ENCODE measurements at regions not wholly inside any gene's neighbourhood (a gene's known extent, or its start where the extent isn't known, plus 50 kb on each side); places are given as distances from the start of the nearest gene placed in this dataset.

DNA sequence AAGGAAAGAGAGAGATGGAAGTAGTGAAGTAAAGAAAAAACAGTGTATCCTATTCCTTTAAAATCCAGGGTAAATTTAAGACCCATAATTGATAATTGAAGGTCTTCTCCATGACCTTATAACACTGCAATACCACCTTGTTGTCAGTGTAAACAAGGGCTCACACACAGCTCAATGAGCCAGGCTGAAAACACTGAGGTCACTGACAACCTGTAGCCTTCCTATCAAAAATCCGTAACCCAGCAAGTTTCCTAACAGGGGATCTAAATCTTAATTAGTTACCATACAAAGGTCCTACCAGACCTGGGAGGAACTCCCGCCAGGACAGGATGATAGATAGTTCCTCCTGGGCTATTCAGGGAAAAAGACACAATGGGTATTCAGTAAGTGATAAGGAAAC is 1677.1 kb downstream of the OLFM4 start:
- Histone ChIP-seq H3K4me3 (ENCODE audit: extremely low read depth in 1 of 4, insufficient read depth in 2 of 4, low read depth in 3 of 4, low read length in 4 of 4) (no peak overlapping the region), H2BK120ac (replicated peaks; ENCODE audit: low read depth, low read length) (no peak overlapping the region), H3K23me2 (ENCODE audit: low read depth, low read length) (no peaks in the 10 kb centered on the region), H4K20me1 (replicated peaks in 1 of 2; ENCODE audit: control insufficient read depth in 1 of 2, insufficient read depth in 2 of 2, low read length in 2 of 2) (no peaks in the 10 kb centered on the region), H2BK5ac (ENCODE audit: low read depth, low read length) (no peak overlapping the region), H2BK20ac (ENCODE audit: low read length) (no peak overlapping the region), H3K36me3 (ENCODE audit: control insufficient read depth in 2 of 4, insufficient read depth in 4 of 4, low read length in 3 of 4) (no peaks in the 10 kb centered on the region), H3K56ac (replicated peaks; ENCODE audit: insufficient read length, low read depth, low read length) (no peak overlapping the region), H3K4me2 (ENCODE audit: insufficient read depth in 1 of 2, low read depth in 2 of 2, low read length in 2 of 2) (no peak overlapping the region), H2BK12ac (ENCODE audit: low read depth, low read length) (no peak overlapping the region), H3K23ac (ENCODE audit: insufficient read length) (no peak overlapping the region), H3K18ac (ENCODE audit: extremely low read depth, low read length) (no peak overlapping the region), H3K27ac (ENCODE audit: low read depth, low read length) (no peak overlapping the region), H3K9me3 (ENCODE audit: insufficient read depth in 2 of 2, low read depth in 1 of 2, low read length in 1 of 2) (peaks cover 0 to 3% of the 10 kb centered on the region in 2 experiments; a peak in 2 of 4 replicates), H3K79me2 (ENCODE audit: control insufficient read depth in 1 of 2, insufficient read depth in 2 of 2, low read length in 2 of 2) (no peaks in the 10 kb centered on the region), H4K5ac (ENCODE audit: insufficient read length, low read depth, low read length) (no peak overlapping the region), H3K14ac (ENCODE audit: insufficient read length) (no peak overlapping the region), H3K4ac (replicated peaks; ENCODE audit: insufficient read length, low read depth, low read length) (no peak overlapping the region), H4K91ac (replicated peaks; ENCODE audit: insufficient read length, low read length) (no peak overlapping the region), H2AFZ (ENCODE audit: low read length) (no peak overlapping the region), H4K8ac (ENCODE audit: extremely low read depth, insufficient read depth, low read length) (no peak overlapping the region), H3K9ac (replicated peaks in 1 of 4; ENCODE audit: extremely low read depth in 1 of 4, low read depth in 3 of 4, low read length in 3 of 4) (no peak overlapping the region), H2AK5ac (ENCODE audit: low read depth, low read length) (no peak overlapping the region), H2BK15ac (ENCODE audit: low read length) (no peak overlapping the region), H3K27me3 (replicated peaks in 1 of 4; ENCODE audit: control insufficient read depth in 3 of 4, extremely low read depth in 1 of 4, insufficient read depth in 3 of 4, low read length in 3 of 4) (no peaks in the 10 kb centered on the region), H3K4me1 (replicated peaks in 1 of 4; ENCODE audit: control insufficient read depth in 3 of 4, insufficient read depth in 4 of 4, low read length in 3 of 4) (no peaks in the 10 kb centered on the region), H3K79me1 (ENCODE audit: low read depth, low read length) (no peaks in the 10 kb centered on the region)
- no peak for FAIRE-seq
- CTCF ChIA-PET (ENCODE audit: partially characterized antibody): interaction anchor here (1.2 kb wide), 1 partner anchor 539 kb away, joined by 3 read pairs; no protein-coding TSS in a partner anchor
- no peak for DNase-seq (ENCODE audit: low read depth in 1 of 2, low spot score in 2 of 2)
- POLR2A ChIA-PET (ENCODE audit: partially characterized antibody): no interaction called here
- 92% methylated on average over 2 of the region's 2 CpGs; no CpG with 5 or more reads in 1 of the 2 experiments for WGBS, 2 experiments (ENCODE audit: extremely low coverage in 1 of 2, insufficient coverage in 1 of 2, insufficient read length in 1 of 2, insufficient replicate concordance in 2 of 2, low coverage in 1 of 2, low lambda C conversion rate in 2 of 2, missing lambda C conversion rate in 1 of 2)
- TF ChIP-seq SP1 (IDR thresholded peaks at IDR 0.05; ENCODE audit: low read depth, low read length) (no peak), GABPA (IDR thresholded peaks at IDR 0.05; ENCODE audit: borderline replicate concordance, insufficient read depth, low read length) (no peak), HDAC6 (IDR thresholded peaks at IDR 0.05; ENCODE audit: low read depth, low read length) (no peak), RFX5 (IDR thresholded peaks at IDR 0.05; ENCODE audit: borderline replicate concordance, low read depth, low read length) (no peak), TCF12 (IDR thresholded peaks at IDR 0.05; ENCODE audit: low read depth, low read length) (no peak), E2F6 (IDR thresholded peaks at IDR 0.05) (no peak), EZH2 (IDR thresholded peaks at IDR 0.05; ENCODE audit: low read depth, low read length, severe bottlenecking) (no peak), KDM5A (IDR thresholded peaks at IDR 0.05; ENCODE audit: low read length) (no peak), SP4 (IDR thresholded peaks at IDR 0.05; ENCODE audit: low read length) (no peak), CBX5 (IDR thresholded peaks at IDR 0.05; ENCODE audit: low read depth, low read length) (no peak), NANOG (IDR thresholded peaks at IDR 0.05; ENCODE audit: insufficient read depth, low read depth, low read length, poor library complexity, severe bottlenecking) (no peak), YY1 (IDR thresholded peaks at IDR 0.05; ENCODE audit: low read depth, low read length) (no peak)

Measured in H1 (cell line).